Ishikawa (cell line): ENCODE measurements at regions not wholly inside any gene's neighbourhood (a gene's known extent, or its start where the extent isn't known, plus 50 kb on each side); places are given as distances from the start of the nearest gene placed in this dataset.

ENCODE experiments used
- CREB1 ChIP-seq: IDR thresholded peaks from 2 replicates; pipeline ENCODE4 v1.6.1; 2012; ENCODE audit warnings: low read depth
- EGR1 ChIP-seq: IDR thresholded peaks from 2 replicates; pipeline ENCODE4 v1.6.1; 2012
- EP300 ChIP-seq: IDR thresholded peaks from 2 replicates; pipeline ENCODE4 v1.6.1; 2012; ENCODE audit warnings: borderline replicate concordance
- MAX ChIP-seq: IDR thresholded peaks from 2 replicates; pipeline ENCODE4 v1.6.1; 2012
- RAD21 ChIP-seq: IDR thresholded peaks from 2 replicates; pipeline ENCODE4 v1.6.1; 2012; ENCODE audit warnings: low read depth
- TAF1 ChIP-seq: IDR thresholded peaks from 2 replicates; pipeline ENCODE4 v1.6.1; 2012; ENCODE audit warnings: low read depth, mild to moderate bottlenecking
- TEAD4 ChIP-seq: IDR thresholded peaks from 2 replicates; pipeline ENCODE4 v1.6.1; 2012
- YY1 ChIP-seq: IDR thresholded peaks from 2 replicates; pipeline ENCODE4 v1.6.1; 2012; ENCODE audit warnings: low read depth
- ZBTB7A ChIP-seq: IDR thresholded peaks from 2 replicates; pipeline ENCODE4 v1.6.1; 2012; ENCODE audit warnings: low read depth

GRCh38 chr15:81752546-81752942 lies 293.3 kb downstream of the MEX3B start:
- TF ChIP-seq TAF1, result no peak
- no peak for TF ChIP-seq YY1
- TF ChIP-seq MAX, result no peak
- TF ChIP-seq ZBTB7A, result no peak
- no peak for TF ChIP-seq TEAD4
- TF ChIP-seq EP300, result no peak
- TF ChIP-seq EGR1, result no peak
- TF ChIP-seq CREB1, result no peak
- no peak for TF ChIP-seq RAD21
